H1 (cell line): ENCODE measurements at regions not wholly inside any gene's neighbourhood (a gene's known extent, or its start where the extent isn't known, plus 50 kb on each side); places are given as distances from the start of the nearest gene placed in this dataset.

Source experiments
- CTCF ChIA-PET: fragments of 300-600 bp; sonication (Branson Sonifier 250); formaldehyde crosslinking; loops from one replicate; lab custom pipeline; 2021; ENCODE audit not compliant: partially characterized antibody; lab: Charles Lee
- POLR2A ChIA-PET: fragments of 300-600 bp; sonication (Branson Sonifier 250); formaldehyde crosslinking; loops from one replicate; lab custom pipeline; 2021; ENCODE audit warnings: inconsistent platforms; ENCODE audit not compliant: partially characterized antibody; lab: Charles Lee
- DNase-seq, 2 experiments: peaks; one replicate each; pipeline versions ENCODE4 v3.0.0 to v3.0.0-alpha.2; 2010 to 2022; ENCODE audit warnings: low spot score in 2 of 2, low read depth in 1 of 2, mixed read lengths in 1 of 2
- FAIRE-seq: peaks from 2 replicates; lab custom pipeline; 2011; peaks lifted over from hg19 to GRCh38; lab: Jason Lieb, UNC
- H2AFZ ChIP-seq: 2 replicates; pipeline ENCODE4 v1.8.1; 2012; ENCODE audit warnings: low read length, inconsistent platforms
- H2AK5ac ChIP-seq: 2 replicates; pipeline ENCODE4 v1.6.1; 2013; ENCODE audit warnings: low read depth, low read length
- H2BK120ac ChIP-seq: replicated peaks from 2 replicates; pipeline ENCODE3; 2013; ENCODE audit warnings: low read depth, low read length, inconsistent platforms
- H2BK12ac ChIP-seq: 2 replicates; pipeline ENCODE4 v1.6.1; 2013; ENCODE audit warnings: low read depth, low read length
- H2BK15ac ChIP-seq: 2 replicates; pipeline ENCODE4 v1.6.1; 2013; ENCODE audit warnings: low read length
- H2BK20ac ChIP-seq: 2 replicates; pipeline ENCODE4 v1.6.1; 2013; ENCODE audit warnings: low read length
- H2BK5ac ChIP-seq: 2 replicates; pipeline ENCODE4 v1.6.1; 2013; ENCODE audit warnings: low read depth, low read length
- H3K14ac ChIP-seq: 2 replicates; pipeline ENCODE4 v1.6.1; 2013; ENCODE audit warnings: inconsistent platforms; ENCODE audit not compliant: insufficient read length
- H3K18ac ChIP-seq: 2 replicates; pipeline ENCODE4 v1.6.1; 2013; ENCODE audit warnings: low read length; ENCODE audit errors: extremely low read depth
- H3K23ac ChIP-seq: 2 replicates; pipeline ENCODE4 v1.6.1; 2013; ENCODE audit warnings: inconsistent platforms; ENCODE audit not compliant: insufficient read length
- H3K23me2 ChIP-seq: 2 replicates; pipeline ENCODE4 v1.6.1; 2013; ENCODE audit warnings: low read depth, low read length
- H3K27ac ChIP-seq: 2 replicates; pipeline ENCODE4 v1.6.1; 2011; ENCODE audit warnings: low read depth, low read length, inconsistent platforms
- H3K27me3 ChIP-seq, 4 experiments: replicated peaks in 1 of 4; 1 replicate in 1 of 4; 2 replicates in 3 of 4; pipeline versions ENCODE4 v1.6.1 to v1.8.1; 2011 to 2013; ENCODE audit warnings: low read length in 3 of 4, mild to moderate bottlenecking in 3 of 4, inconsistent platforms in 2 of 4, mixed read lengths in 2 of 4, moderate library complexity in 1 of 4; ENCODE audit not compliant: control insufficient read depth in 3 of 4, insufficient read depth in 3 of 4; ENCODE audit errors: extremely low read depth in 1 of 4
- H3K36me3 ChIP-seq, 4 experiments: 2 replicates each; pipeline versions ENCODE4 v1.6.1 to v1.8.1; 2011 to 2013; ENCODE audit warnings: mild to moderate bottlenecking in 4 of 4, low read length in 3 of 4, moderate library complexity in 2 of 4, control low read depth in 1 of 4, inconsistent platforms in 1 of 4; ENCODE audit not compliant: insufficient read depth in 4 of 4, control insufficient read depth in 2 of 4
- H3K4ac ChIP-seq: replicated peaks from 2 replicates; pipeline ENCODE3; 2013; ENCODE audit warnings: low read length, low read depth, mixed read lengths, inconsistent platforms; ENCODE audit not compliant: insufficient read length
- H3K4me1 ChIP-seq, 4 experiments: replicated peaks in 1 of 4; 1 replicate in 1 of 4; 2 replicates in 3 of 4; pipeline versions ENCODE4 v1.6.1 to v1.8.1; 2011 to 2013; ENCODE audit warnings: low read length in 3 of 4, inconsistent platforms in 2 of 4, mixed read lengths in 1 of 4; ENCODE audit not compliant: insufficient read depth in 4 of 4, control insufficient read depth in 3 of 4
- H3K4me2 ChIP-seq, 2 experiments: 2 replicates each; pipeline versions ENCODE4 v1.6.1 to v1.8.1; 2011 to 2013; ENCODE audit warnings: low read depth in 2 of 2, low read length in 2 of 2, control low read depth in 1 of 2, inconsistent platforms in 1 of 2, mild to moderate bottlenecking in 1 of 2; ENCODE audit not compliant: insufficient read depth in 1 of 2
- H3K4me3 ChIP-seq, 4 experiments: fragments of 200-600, 300-600 bp in 1 of 4; sonication (generic), shearing (Covaris generic), sonication (Bioruptor Twin) in 1 of 4; 2 replicates each; pipeline versions ENCODE4 v1.5.1 to v1.8.1; 2011 to 2016; ENCODE audit warnings: low read length in 4 of 4, low read depth in 3 of 4, control low read depth in 2 of 4, inconsistent platforms in 2 of 4, mild to moderate bottlenecking in 2 of 4, mixed read lengths in 1 of 4, moderate library complexity in 1 of 4; ENCODE audit not compliant: insufficient read depth in 2 of 4; ENCODE audit errors: extremely low read depth in 1 of 4
- H3K56ac ChIP-seq: replicated peaks from 2 replicates; pipeline ENCODE3; 2013; ENCODE audit warnings: low read depth, mild to moderate bottlenecking, mixed read lengths, low read length, inconsistent platforms; ENCODE audit not compliant: insufficient read length
- H3K79me1 ChIP-seq: 2 replicates; pipeline ENCODE4 v1.6.1; 2013; ENCODE audit warnings: low read depth, low read length, control low read depth
- H3K79me2 ChIP-seq, 2 experiments: 2 replicates each; pipeline versions ENCODE4 v1.6.1 to v1.8.1; 2012 to 2013; ENCODE audit warnings: low read length in 2 of 2, mild to moderate bottlenecking in 2 of 2, inconsistent platforms in 1 of 2; ENCODE audit not compliant: insufficient read depth in 2 of 2, control insufficient read depth in 1 of 2
- H3K9ac ChIP-seq, 4 experiments: replicated peaks in 1 of 4; 1 replicate in 1 of 4; 2 replicates in 3 of 4; pipeline versions ENCODE4 v1.6.1 to v1.8.1; 2011 to 2013; ENCODE audit warnings: low read depth in 3 of 4, low read length in 3 of 4, control low read depth in 2 of 4, mild to moderate bottlenecking in 2 of 4, moderate library complexity in 2 of 4, inconsistent platforms in 1 of 4; ENCODE audit errors: extremely low read depth in 1 of 4
- H3K9me3 ChIP-seq, 2 experiments: 2 replicates each; pipeline versions ENCODE4 v1.6.1 to v1.8.1; 2012 to 2013; ENCODE audit warnings: mild to moderate bottlenecking in 2 of 2, moderate library complexity in 2 of 2, control low read depth in 1 of 2, inconsistent platforms in 1 of 2, low read depth in 1 of 2, low read length in 1 of 2, mixed read lengths in 1 of 2; ENCODE audit not compliant: insufficient read depth in 2 of 2
- H4K20me1 ChIP-seq, 2 experiments: replicated peaks in 1 of 2; 2 replicates each; pipeline versions ENCODE3 to v1.8.1; 2011 to 2013; ENCODE audit warnings: inconsistent platforms in 2 of 2, low read length in 2 of 2, mild to moderate bottlenecking in 1 of 2; ENCODE audit not compliant: insufficient read depth in 2 of 2, control insufficient read depth in 1 of 2
- H4K5ac ChIP-seq: 2 replicates; pipeline ENCODE4 v1.6.1; 2013; ENCODE audit warnings: low read length, low read depth, mixed read lengths, inconsistent platforms; ENCODE audit not compliant: insufficient read length
- H4K8ac ChIP-seq: 2 replicates; pipeline ENCODE4 v1.8.0; 2013; ENCODE audit warnings: mild to moderate bottlenecking, moderate library complexity, low read length, inconsistent platforms; ENCODE audit not compliant: insufficient read depth; ENCODE audit errors: extremely low read depth
- H4K91ac ChIP-seq: replicated peaks from 2 replicates; pipeline ENCODE3; 2013; ENCODE audit warnings: low read length, mixed read lengths, inconsistent platforms; ENCODE audit not compliant: insufficient read length
- ATF3 ChIP-seq: IDR thresholded peaks from 2 replicates; pipeline ENCODE4 v1.6.1; 2011; ENCODE audit warnings: low read depth, mild to moderate bottlenecking, low read length; ENCODE audit not compliant: insufficient read depth
- RAD21 ChIP-seq, 2 experiments: IDR thresholded peaks in 1 of 2; conservative IDR thresholded peaks in 1 of 2; 2 replicates each; pipeline ENCODE4 v1.6.1; 2011; ENCODE audit warnings: low read depth in 2 of 2, low read length in 2 of 2, improper control_type of control experiment in 1 of 2, inconsistent platforms in 1 of 2, mild to moderate bottlenecking in 1 of 2, moderate library complexity in 1 of 2
- TCF12 ChIP-seq: IDR thresholded peaks from 2 replicates; pipeline ENCODE4 v1.6.1; 2011; ENCODE audit warnings: low read depth, mild to moderate bottlenecking, low read length
- WGBS, 2 experiments: shearing (Covaris generic) in 1 of 2; methylation state at CpG; one replicate each; pipeline versions ENCODE4 v1.1.6 to v1.1.7; 2013 to 2015; ENCODE audit warnings: low lambda C conversion rate in 2 of 2, mixed read lengths in 2 of 2, inconsistent platforms in 1 of 2, low coverage in 1 of 2, missing lambda C conversion rate in 1 of 2; ENCODE audit not compliant: insufficient replicate concordance in 2 of 2, insufficient coverage in 1 of 2, insufficient read length in 1 of 2; ENCODE audit errors: extremely low coverage in 1 of 2, missing lambda C conversion rate in 1 of 2; 5-methylcytosine and 5-hydroxymethylcytosine counted together

DNA sequence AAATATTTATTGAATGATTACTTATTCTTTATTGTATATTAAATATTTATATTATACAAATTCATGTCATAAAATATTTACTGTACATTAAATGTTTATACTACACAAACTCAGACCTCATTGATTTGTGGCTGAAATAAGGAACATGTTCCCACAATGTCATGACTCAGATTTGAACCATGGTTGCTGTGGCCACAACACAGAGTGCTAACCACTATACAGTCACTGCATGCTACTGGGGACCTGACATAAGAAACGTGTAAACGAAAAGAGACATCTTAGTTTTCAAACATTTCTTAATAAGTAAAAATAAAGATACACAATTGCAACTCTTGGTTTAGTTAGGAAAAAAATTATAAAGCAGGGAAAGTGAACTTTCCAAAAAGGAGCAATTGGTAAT lies 99.1 kb upstream of the AGTR1 start:
- no peak overlapping the region for H3K4me2 ChIP-seq
- no peak for TF ChIP-seq TCF12
- TF ChIP-seq ATF3, result no peak
- TF ChIP-seq RAD21 (IDR thresholded peaks at IDR 0.05 in 1 of 2, conservative IDR thresholded peaks at IDR 0.05 in 1 of 2; ENCODE audit: low read depth in 2 of 2, low read length in 2 of 2), result no peak

More for the DNA sequence above, 99.1 kb upstream of the AGTR1 start:
- H3K9ac ChIP-seq, result no peak overlapping the region
- H3K79me2 ChIP-seq, result no peaks in the 10 kb centered on the region
- FAIRE-seq (no peak), DNase-seq (no peak)
- H3K9me3 ChIP-seq, result no peaks in the 10 kb centered on the region
- CTCF ChIA-PET, result no interaction called here
- no peak overlapping the region for H4K91ac ChIP-seq
- H4K20me1 ChIP-seq, result no peaks in the 10 kb centered on the region
- no peak overlapping the region for H3K23ac ChIP-seq
- H2BK20ac ChIP-seq, result no peak overlapping the region
- H3K79me1 ChIP-seq, result no peaks in the 10 kb centered on the region
- no peak overlapping the region for H2BK5ac ChIP-seq
- no peak overlapping the region for H3K56ac ChIP-seq
- H2BK120ac ChIP-seq, result no peak overlapping the region
- H4K5ac ChIP-seq, result no peak overlapping the region
- no peak overlapping the region for H2AK5ac ChIP-seq
- no peaks in the 10 kb centered on the region for H3K4me1 ChIP-seq
- H3K4ac ChIP-seq, result no peak overlapping the region
- no peak overlapping the region for H3K27ac ChIP-seq
- POLR2A ChIA-PET, result no interaction called here
- no peak overlapping the region for H2AFZ ChIP-seq
- no peak overlapping the region for H3K18ac ChIP-seq
- H3K27me3 ChIP-seq, result no peaks in the 10 kb centered on the region
- no peak overlapping the region for H4K8ac ChIP-seq
- H3K36me3 ChIP-seq, result no peaks in the 10 kb centered on the region
- H3K14ac ChIP-seq, result no peak overlapping the region
- H2BK12ac ChIP-seq, result no peak overlapping the region
- no peak overlapping the region for H2BK15ac ChIP-seq
- H3K4me3 ChIP-seq, result no peak overlapping the region
- H3K23me2 ChIP-seq, result no peaks in the 10 kb centered on the region
- WGBS, 2 experiments, result 87% methylated on average over 2 of the region's 2 CpGs; no CpG with 5 or more reads in 1 of the 2 experiments
